ENCODE measurements at regions not wholly inside any gene's neighbourhood (a gene's known extent, or its start where the extent isn't known, plus 50 kb on each side); places are given as distances from the start of the nearest gene placed in this dataset.

DNA sequence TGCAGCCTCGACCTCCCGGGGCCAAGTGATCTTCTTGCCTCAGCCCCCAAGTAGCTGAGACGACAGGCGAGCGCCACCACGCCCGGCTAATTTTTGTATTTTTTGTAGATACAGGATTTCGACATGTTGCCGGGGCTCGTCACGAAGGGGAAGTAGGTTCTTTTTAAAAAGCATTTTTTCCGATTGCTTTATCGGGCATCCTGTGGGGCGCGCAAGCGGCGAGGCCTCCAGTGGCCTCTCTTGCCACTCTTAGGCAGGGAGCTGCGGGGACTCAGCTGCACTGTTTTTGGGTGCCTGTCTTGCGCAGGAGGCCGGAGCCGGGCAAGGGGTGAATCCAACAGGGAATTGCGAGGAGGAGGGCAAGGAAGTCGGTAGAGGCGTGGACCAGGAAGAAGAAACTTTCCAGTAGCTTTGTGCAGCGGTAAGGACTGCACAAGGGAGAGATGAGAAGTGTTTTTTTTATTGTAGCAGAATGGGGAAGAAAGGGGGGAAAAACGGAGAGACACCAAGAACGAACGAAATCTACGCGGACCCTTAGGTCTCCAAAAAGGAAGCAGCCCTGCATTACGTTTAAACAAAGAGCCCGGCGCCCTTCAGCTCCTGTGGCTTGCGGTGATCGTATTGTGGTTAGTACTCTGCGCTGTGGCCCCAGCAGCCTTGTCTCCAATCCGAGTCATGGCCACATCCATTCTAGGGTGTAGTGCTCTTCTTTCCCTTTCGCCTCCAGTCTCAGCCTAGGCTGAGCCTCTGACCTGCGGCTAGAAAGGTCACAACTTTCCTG is 164.8 kb downstream of the PPIAL4G start:
- peaks cover 12% of the 10 kb centered on the region for H3K4me1 ChIP-seq (ENCODE audit: insufficient read depth, low read length, severe bottlenecking)
- no peaks in the 10 kb centered on the region for H3K9me3 ChIP-seq (ENCODE audit: low read length)
- H4K20me1 ChIP-seq (ENCODE audit: insufficient read depth, low read length): no peaks in the 10 kb centered on the region
- H3K4me2 ChIP-seq (ENCODE audit: low read length): peak overlapping the region; percentile 89
- H3K9ac ChIP-seq (ENCODE audit: low read length): peak overlapping the region; percentile 62
- no peaks in the 10 kb centered on the region for H3K27me3 ChIP-seq (ENCODE audit: insufficient read depth, low read length)
- H3K27ac ChIP-seq (ENCODE audit: low read depth, low read length, poor library complexity, severe bottlenecking): no peak overlapping the region
- H3F3A ChIP-seq (ENCODE audit: insufficient read depth, low read length): no peaks in the 10 kb centered on the region
- no peak for TF ChIP-seq EZH2 (IDR thresholded peaks at IDR 0.05; ENCODE audit: borderline replicate concordance, low read length)
- TF ChIP-seq, protein P1, sequence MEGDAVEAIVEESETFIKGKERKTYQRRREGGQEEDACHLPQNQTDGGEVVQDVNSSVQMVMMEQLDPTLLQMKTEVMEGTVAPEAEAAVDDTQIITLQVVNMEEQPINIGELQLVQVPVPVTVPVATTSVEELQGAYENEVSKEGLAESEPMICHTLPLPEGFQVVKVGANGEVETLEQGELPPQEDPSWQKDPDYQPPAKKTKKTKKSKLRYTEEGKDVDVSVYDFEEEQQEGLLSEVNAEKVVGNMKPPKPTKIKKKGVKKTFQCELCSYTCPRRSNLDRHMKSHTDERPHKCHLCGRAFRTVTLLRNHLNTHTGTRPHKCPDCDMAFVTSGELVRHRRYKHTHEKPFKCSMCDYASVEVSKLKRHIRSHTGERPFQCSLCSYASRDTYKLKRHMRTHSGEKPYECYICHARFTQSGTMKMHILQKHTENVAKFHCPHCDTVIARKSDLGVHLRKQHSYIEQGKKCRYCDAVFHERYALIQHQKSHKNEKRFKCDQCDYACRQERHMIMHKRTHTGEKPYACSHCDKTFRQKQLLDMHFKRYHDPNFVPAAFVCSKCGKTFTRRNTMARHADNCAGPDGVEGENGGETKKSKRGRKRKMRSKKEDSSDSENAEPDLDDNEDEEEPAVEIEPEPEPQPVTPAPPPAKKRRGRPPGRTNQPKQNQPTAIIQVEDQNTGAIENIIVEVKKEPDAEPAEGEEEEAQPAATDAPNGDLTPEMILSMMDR (IDR thresholded peaks at IDR 0.05; ENCODE audit: low read length): peak; percentile 20; the same call in 1 of the 2 replicates
- H3K79me2 ChIP-seq (ENCODE audit: insufficient read depth, low read length): no peaks in the 10 kb centered on the region
- peak overlapping the region; percentile 57 for H3K4me3 ChIP-seq (ENCODE audit: low read depth, low read length, poor library complexity, severe bottlenecking)
- H3K9me2 ChIP-seq (ENCODE audit: low read depth, low read length): no peaks in the 10 kb centered on the region
- H2AFZ ChIP-seq (ENCODE audit: low read length): peak overlapping the region; percentile 76; the same call in 1 of the 2 replicates
- H3K36me3 ChIP-seq (ENCODE audit: insufficient read depth, low read length): no peaks in the 10 kb centered on the region; the same call in 1 of the 2 replicates

DNA sequence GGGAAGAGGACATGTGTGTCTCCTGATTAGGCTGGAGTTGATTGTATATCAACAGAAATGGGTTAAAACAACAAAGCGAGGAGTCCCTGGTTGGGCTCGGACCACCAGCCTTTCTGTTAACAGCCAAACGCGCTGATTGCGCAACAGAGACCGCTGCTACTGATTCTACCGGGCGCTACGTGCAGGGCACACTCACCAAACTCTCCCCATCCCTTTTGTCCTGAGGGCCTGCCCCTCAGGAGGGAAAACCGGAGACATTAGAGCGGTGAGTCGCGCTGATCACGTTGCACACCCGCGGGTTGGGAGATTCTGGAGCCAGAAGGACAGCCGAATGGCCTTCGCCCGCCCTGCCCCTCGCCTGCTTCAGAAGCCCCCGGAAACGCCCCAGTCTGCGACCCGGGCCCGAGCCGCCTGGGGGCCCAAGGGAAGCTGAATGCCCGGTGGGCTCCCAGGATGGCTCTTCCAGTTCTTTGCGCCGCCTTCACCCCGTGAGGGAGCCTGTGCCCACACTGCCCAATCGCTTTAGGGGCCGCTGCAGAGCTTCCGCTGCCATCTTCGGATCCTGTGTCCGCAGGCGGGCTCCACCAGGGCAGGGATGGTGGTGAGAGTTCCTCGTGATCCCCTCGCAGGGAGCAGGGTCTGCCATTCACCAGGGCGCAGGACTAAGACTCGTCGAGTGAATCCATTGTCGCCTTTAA is 165.4 kb upstream of the NBPF11 start:
- no peaks in the 10 kb centered on the region for H3F3A ChIP-seq (ENCODE audit: insufficient read depth, low read length)
- no peak overlapping the region for H3K27ac ChIP-seq (ENCODE audit: low read depth, low read length, poor library complexity, severe bottlenecking)
- no peaks in the 10 kb centered on the region for H3K9me3 ChIP-seq (ENCODE audit: low read length)
- no peaks in the 10 kb centered on the region for H3K79me2 ChIP-seq (ENCODE audit: insufficient read depth, low read length)
- H2AFZ ChIP-seq (ENCODE audit: low read length): no peak overlapping the region
- H3K4me1 ChIP-seq (ENCODE audit: insufficient read depth, low read length, severe bottlenecking): peaks cover 12% of the 10 kb centered on the region
- H4K20me1 ChIP-seq (ENCODE audit: insufficient read depth, low read length): no peaks in the 10 kb centered on the region
- TF ChIP-seq EZH2 (IDR thresholded peaks at IDR 0.05; ENCODE audit: borderline replicate concordance, low read length): no peak
- TF ChIP-seq, protein P1 (IDR thresholded peaks at IDR 0.05; ENCODE audit: low read length): no peak
- no peak overlapping the region for H3K9ac ChIP-seq (ENCODE audit: low read length)
- no peaks in the 10 kb centered on the region; the same call in 1 of the 2 replicates for H3K36me3 ChIP-seq (ENCODE audit: insufficient read depth, low read length)
- no peaks in the 10 kb centered on the region for H3K27me3 ChIP-seq (ENCODE audit: insufficient read depth, low read length)
- H3K9me2 ChIP-seq (ENCODE audit: low read depth, low read length): no peaks in the 10 kb centered on the region
- peak overlapping the region; percentile 89; the same call in 1 of the 2 replicates for H3K4me2 ChIP-seq (ENCODE audit: low read length)
- H3K4me3 ChIP-seq (ENCODE audit: low read depth, low read length, poor library complexity, severe bottlenecking): peak overlapping the region; percentile 57

- Histone ChIP-seq H3K4me1 (ENCODE audit: insufficient read depth, low read length, severe bottlenecking) (peaks cover 12% of the 10 kb centered on the region), H3K9me2 (ENCODE audit: low read depth, low read length) (no peaks in the 10 kb centered on the region), H3K9me3 (ENCODE audit: low read length) (no peaks in the 10 kb centered on the region), H3K27me3 (ENCODE audit: insufficient read depth, low read length) (no peaks in the 10 kb centered on the region; the same call in 1 of the 2 replicates), H3F3A (ENCODE audit: insufficient read depth, low read length) (no peaks in the 10 kb centered on the region), H3K27ac (ENCODE audit: low read depth, low read length, poor library complexity, severe bottlenecking) (no peak overlapping the region), H3K36me3 (ENCODE audit: insufficient read depth, low read length) (no peaks in the 10 kb centered on the region; the same call in 1 of the 2 replicates), H2AFZ (ENCODE audit: low read length) (no peak overlapping the region), H3K79me2 (ENCODE audit: insufficient read depth, low read length) (no peaks in the 10 kb centered on the region), H3K9ac (ENCODE audit: low read length) (no peak overlapping the region), H3K4me2 (ENCODE audit: low read length) (no peak overlapping the region), H3K4me3 (ENCODE audit: low read depth, low read length, poor library complexity, severe bottlenecking) (no peak overlapping the region), H4K20me1 (ENCODE audit: insufficient read depth, low read length) (no peaks in the 10 kb centered on the region)
- TF ChIP-seq, protein P1 (IDR thresholded peaks at IDR 0.05; ENCODE audit: low read length): no peak
- no peak for TF ChIP-seq EZH2 (IDR thresholded peaks at IDR 0.05; ENCODE audit: borderline replicate concordance, low read length)
Observed at GRCh38 chr1:148315071-148315811, 163.2 kb upstream of the NBPF11 start.
